H1 (cell line): ENCODE measurements at regions not wholly inside any gene's neighbourhood (a gene's known extent, or its start where the extent isn't known, plus 50 kb on each side); places are given as distances from the start of the nearest gene placed in this dataset.

Source experiments
- CTCF ChIA-PET: fragments of 300-600 bp; sonication (Branson Sonifier 250); formaldehyde crosslinking; loops from one replicate; lab custom pipeline; 2021; ENCODE audit not compliant: partially characterized antibody; lab: Charles Lee
- POLR2A ChIA-PET: fragments of 300-600 bp; sonication (Branson Sonifier 250); formaldehyde crosslinking; loops from one replicate; lab custom pipeline; 2021; ENCODE audit warnings: inconsistent platforms; ENCODE audit not compliant: partially characterized antibody; lab: Charles Lee
- DNase-seq, 2 experiments: peaks; one replicate each; pipeline versions ENCODE4 v3.0.0 to v3.0.0-alpha.2; 2010 to 2022; ENCODE audit warnings: low spot score in 2 of 2, low read depth in 1 of 2, mixed read lengths in 1 of 2
- FAIRE-seq: peaks from 2 replicates; lab custom pipeline; 2011; peaks lifted over from hg19 to GRCh38; lab: Jason Lieb, UNC
- H2AFZ ChIP-seq: 2 replicates; pipeline ENCODE4 v1.8.1; 2012; ENCODE audit warnings: low read length, inconsistent platforms
- H2AK5ac ChIP-seq: 2 replicates; pipeline ENCODE4 v1.6.1; 2013; ENCODE audit warnings: low read depth, low read length
- H2BK120ac ChIP-seq: replicated peaks from 2 replicates; pipeline ENCODE3; 2013; ENCODE audit warnings: low read depth, low read length, inconsistent platforms
- H2BK12ac ChIP-seq: 2 replicates; pipeline ENCODE4 v1.6.1; 2013; ENCODE audit warnings: low read depth, low read length
- H2BK15ac ChIP-seq: 2 replicates; pipeline ENCODE4 v1.6.1; 2013; ENCODE audit warnings: low read length
- H2BK20ac ChIP-seq: 2 replicates; pipeline ENCODE4 v1.6.1; 2013; ENCODE audit warnings: low read length
- H2BK5ac ChIP-seq: 2 replicates; pipeline ENCODE4 v1.6.1; 2013; ENCODE audit warnings: low read depth, low read length
- H3K14ac ChIP-seq: 2 replicates; pipeline ENCODE4 v1.6.1; 2013; ENCODE audit warnings: inconsistent platforms; ENCODE audit not compliant: insufficient read length
- H3K18ac ChIP-seq: 2 replicates; pipeline ENCODE4 v1.6.1; 2013; ENCODE audit warnings: low read length; ENCODE audit errors: extremely low read depth
- H3K23ac ChIP-seq: 2 replicates; pipeline ENCODE4 v1.6.1; 2013; ENCODE audit warnings: inconsistent platforms; ENCODE audit not compliant: insufficient read length
- H3K23me2 ChIP-seq: 2 replicates; pipeline ENCODE4 v1.6.1; 2013; ENCODE audit warnings: low read depth, low read length
- H3K27ac ChIP-seq: 2 replicates; pipeline ENCODE4 v1.6.1; 2011; ENCODE audit warnings: low read depth, low read length, inconsistent platforms
- H3K27me3 ChIP-seq, 4 experiments: replicated peaks in 1 of 4; 1 replicate in 1 of 4; 2 replicates in 3 of 4; pipeline versions ENCODE4 v1.6.1 to v1.8.1; 2011 to 2013; ENCODE audit warnings: low read length in 3 of 4, mild to moderate bottlenecking in 3 of 4, inconsistent platforms in 2 of 4, mixed read lengths in 2 of 4, moderate library complexity in 1 of 4; ENCODE audit not compliant: control insufficient read depth in 3 of 4, insufficient read depth in 3 of 4; ENCODE audit errors: extremely low read depth in 1 of 4
- H3K36me3 ChIP-seq, 4 experiments: 2 replicates each; pipeline versions ENCODE4 v1.6.1 to v1.8.1; 2011 to 2013; ENCODE audit warnings: mild to moderate bottlenecking in 4 of 4, low read length in 3 of 4, moderate library complexity in 2 of 4, control low read depth in 1 of 4, inconsistent platforms in 1 of 4; ENCODE audit not compliant: insufficient read depth in 4 of 4, control insufficient read depth in 2 of 4
- H3K4ac ChIP-seq: replicated peaks from 2 replicates; pipeline ENCODE3; 2013; ENCODE audit warnings: low read length, low read depth, mixed read lengths, inconsistent platforms; ENCODE audit not compliant: insufficient read length
- H3K4me1 ChIP-seq, 4 experiments: replicated peaks in 1 of 4; 1 replicate in 1 of 4; 2 replicates in 3 of 4; pipeline versions ENCODE4 v1.6.1 to v1.8.1; 2011 to 2013; ENCODE audit warnings: low read length in 3 of 4, inconsistent platforms in 2 of 4, mixed read lengths in 1 of 4; ENCODE audit not compliant: insufficient read depth in 4 of 4, control insufficient read depth in 3 of 4
- H3K4me2 ChIP-seq, 2 experiments: 2 replicates each; pipeline versions ENCODE4 v1.6.1 to v1.8.1; 2011 to 2013; ENCODE audit warnings: low read depth in 2 of 2, low read length in 2 of 2, control low read depth in 1 of 2, inconsistent platforms in 1 of 2, mild to moderate bottlenecking in 1 of 2; ENCODE audit not compliant: insufficient read depth in 1 of 2
- H3K4me3 ChIP-seq, 4 experiments: fragments of 200-600, 300-600 bp in 1 of 4; sonication (generic), shearing (Covaris generic), sonication (Bioruptor Twin) in 1 of 4; 2 replicates each; pipeline versions ENCODE4 v1.5.1 to v1.8.1; 2011 to 2016; ENCODE audit warnings: low read length in 4 of 4, low read depth in 3 of 4, control low read depth in 2 of 4, inconsistent platforms in 2 of 4, mild to moderate bottlenecking in 2 of 4, mixed read lengths in 1 of 4, moderate library complexity in 1 of 4; ENCODE audit not compliant: insufficient read depth in 2 of 4; ENCODE audit errors: extremely low read depth in 1 of 4
- H3K56ac ChIP-seq: replicated peaks from 2 replicates; pipeline ENCODE3; 2013; ENCODE audit warnings: low read depth, mild to moderate bottlenecking, mixed read lengths, low read length, inconsistent platforms; ENCODE audit not compliant: insufficient read length
- H3K79me1 ChIP-seq: 2 replicates; pipeline ENCODE4 v1.6.1; 2013; ENCODE audit warnings: low read depth, low read length, control low read depth
- H3K79me2 ChIP-seq, 2 experiments: 2 replicates each; pipeline versions ENCODE4 v1.6.1 to v1.8.1; 2012 to 2013; ENCODE audit warnings: low read length in 2 of 2, mild to moderate bottlenecking in 2 of 2, inconsistent platforms in 1 of 2; ENCODE audit not compliant: insufficient read depth in 2 of 2, control insufficient read depth in 1 of 2
- H3K9ac ChIP-seq, 4 experiments: replicated peaks in 1 of 4; 1 replicate in 1 of 4; 2 replicates in 3 of 4; pipeline versions ENCODE4 v1.6.1 to v1.8.1; 2011 to 2013; ENCODE audit warnings: low read depth in 3 of 4, low read length in 3 of 4, control low read depth in 2 of 4, mild to moderate bottlenecking in 2 of 4, moderate library complexity in 2 of 4, inconsistent platforms in 1 of 4; ENCODE audit errors: extremely low read depth in 1 of 4
- H3K9me3 ChIP-seq, 2 experiments: 2 replicates each; pipeline versions ENCODE4 v1.6.1 to v1.8.1; 2012 to 2013; ENCODE audit warnings: mild to moderate bottlenecking in 2 of 2, moderate library complexity in 2 of 2, control low read depth in 1 of 2, inconsistent platforms in 1 of 2, low read depth in 1 of 2, low read length in 1 of 2, mixed read lengths in 1 of 2; ENCODE audit not compliant: insufficient read depth in 2 of 2
- H4K20me1 ChIP-seq, 2 experiments: replicated peaks in 1 of 2; 2 replicates each; pipeline versions ENCODE3 to v1.8.1; 2011 to 2013; ENCODE audit warnings: inconsistent platforms in 2 of 2, low read length in 2 of 2, mild to moderate bottlenecking in 1 of 2; ENCODE audit not compliant: insufficient read depth in 2 of 2, control insufficient read depth in 1 of 2
- H4K5ac ChIP-seq: 2 replicates; pipeline ENCODE4 v1.6.1; 2013; ENCODE audit warnings: low read length, low read depth, mixed read lengths, inconsistent platforms; ENCODE audit not compliant: insufficient read length
- H4K8ac ChIP-seq: 2 replicates; pipeline ENCODE4 v1.8.0; 2013; ENCODE audit warnings: mild to moderate bottlenecking, moderate library complexity, low read length, inconsistent platforms; ENCODE audit not compliant: insufficient read depth; ENCODE audit errors: extremely low read depth
- H4K91ac ChIP-seq: replicated peaks from 2 replicates; pipeline ENCODE3; 2013; ENCODE audit warnings: low read length, mixed read lengths, inconsistent platforms; ENCODE audit not compliant: insufficient read length
- CREB1 ChIP-seq: IDR thresholded peaks from 2 replicates; pipeline ENCODE4 v1.6.1; 2012; ENCODE audit warnings: inconsistent platforms
- CTBP2 ChIP-seq: IDR thresholded peaks from 2 replicates; pipeline ENCODE4 v1.7.0; 2011; ENCODE audit warnings: borderline replicate concordance, mild to moderate bottlenecking, moderate library complexity, mixed read lengths, low read length; ENCODE audit not compliant: insufficient read depth, insufficient read length
- E2F6 ChIP-seq: IDR thresholded peaks from 2 replicates; pipeline ENCODE4 v1.6.1; 2012; ENCODE audit warnings: inconsistent platforms
- KDM5A ChIP-seq: fragments of 200-600 bp; IDR thresholded peaks from 2 replicates; pipeline ENCODE4 v1.7.1; 2012; ENCODE audit warnings: mild to moderate bottlenecking, low read length, inconsistent platforms, mixed read lengths
- NRF1 ChIP-seq: IDR thresholded peaks from 2 replicates; pipeline ENCODE4 v1.6.1; 2011; ENCODE audit warnings: mild to moderate bottlenecking, low read depth, low read length, improper control_type of control experiment
- POLR2A ChIP-seq, 2 experiments: IDR thresholded peaks; 1 replicate in 1 of 2; 2 replicates in 1 of 2; pipeline ENCODE4 v1.6.1; 2011; ENCODE audit warnings: low read depth in 2 of 2, low read length in 2 of 2, mild to moderate bottlenecking in 2 of 2; ENCODE audit errors: control extremely low read depth in 1 of 2
- POU5F1 ChIP-seq: IDR thresholded peaks from 2 replicates; pipeline ENCODE4 v1.6.1; 2011; ENCODE audit warnings: low read depth, mild to moderate bottlenecking, low read length, moderate library complexity
- RNF2 ChIP-seq: fragments of 200-900, 300-1000 bp; sonication (generic); IDR thresholded peaks from 2 replicates; pipeline ENCODE4 v1.7.1; 2016; ENCODE audit warnings: borderline replicate concordance, low read depth, mild to moderate bottlenecking, antibody characterized with exemption, low read length; ENCODE audit not compliant: poor library complexity, severe bottlenecking; ENCODE audit errors: missing control alignments
- SIX5 ChIP-seq: IDR thresholded peaks from 2 replicates; pipeline ENCODE4 v1.6.1; 2011; ENCODE audit warnings: mild to moderate bottlenecking, low read depth, low read length
- SRF ChIP-seq: IDR thresholded peaks from 2 replicates; pipeline ENCODE4 v1.6.1; 2011; ENCODE audit warnings: mild to moderate bottlenecking, low read depth, low read length, moderate library complexity
- TAF7 ChIP-seq: optimal IDR thresholded peaks from 2 replicates; pipeline ENCODE3; 2011; ENCODE audit warnings: low read depth, mild to moderate bottlenecking, inconsistent platforms, low read length, moderate library complexity, borderline replicate concordance
- TBP ChIP-seq: IDR thresholded peaks from 2 replicates; pipeline ENCODE4 v1.6.1; 2011; ENCODE audit warnings: low read depth, low read length, improper control_type of control experiment
- TCF12 ChIP-seq: IDR thresholded peaks from 2 replicates; pipeline ENCODE4 v1.6.1; 2011; ENCODE audit warnings: low read depth, mild to moderate bottlenecking, low read length
- ZNF274 ChIP-seq: IDR thresholded peaks from 2 replicates; pipeline ENCODE4 v1.7.0; 2012; ENCODE audit warnings: low read length, borderline replicate concordance; ENCODE audit errors: extremely low read depth
- WGBS, 2 experiments: shearing (Covaris generic) in 1 of 2; methylation state at CpG; one replicate each; pipeline versions ENCODE4 v1.1.6 to v1.1.7; 2013 to 2015; ENCODE audit warnings: low lambda C conversion rate in 2 of 2, mixed read lengths in 2 of 2, inconsistent platforms in 1 of 2, low coverage in 1 of 2, missing lambda C conversion rate in 1 of 2; ENCODE audit not compliant: insufficient replicate concordance in 2 of 2, insufficient coverage in 1 of 2, insufficient read length in 1 of 2; ENCODE audit errors: extremely low coverage in 1 of 2, missing lambda C conversion rate in 1 of 2; 5-methylcytosine and 5-hydroxymethylcytosine counted together

- FAIRE-seq = no peak
- Histone ChIP-seq H2BK20ac (no peak overlapping the region), H4K8ac (no peak overlapping the region), H3K4ac (no peak overlapping the region), H3K18ac (no peak overlapping the region), H4K91ac (no peak overlapping the region), H3K4me1 (peaks cover 3 to 6% (median 6%) of the 10 kb centered on the region in 4 experiments; a peak in 6 of 7 replicates), H2AK5ac (no peak overlapping the region), H2BK15ac (no peak overlapping the region), H2BK120ac (no peak overlapping the region), H3K9ac (no peak overlapping the region), H3K79me2 (no peaks in the 10 kb centered on the region), H3K14ac (no peak overlapping the region), H3K79me1 (no peaks in the 10 kb centered on the region), H3K4me2 (no peak overlapping the region), H3K27ac (no peak overlapping the region), H3K27me3 (no peaks in the 10 kb centered on the region), H3K36me3 (no peaks in the 10 kb centered on the region), H2BK5ac (no peak overlapping the region), H3K23ac (no peak overlapping the region), H3K9me3 (no peaks in the 10 kb centered on the region), H3K4me3 (no peak overlapping the region), H4K20me1 (no peaks in the 10 kb centered on the region), H4K5ac (no peak overlapping the region), H2BK12ac (no peak overlapping the region), H3K56ac (no peak overlapping the region), H3K23me2 (no peaks in the 10 kb centered on the region), H2AFZ (no peak overlapping the region)
- TF ChIP-seq POU5F1 = no peak
- TF ChIP-seq TBP = no peak
- TF ChIP-seq POLR2A (IDR thresholded peaks at IDR 0.05; ENCODE audit: control extremely low read depth in 1 of 2, low read depth in 2 of 2, low read length in 2 of 2) = no peak
- no peak for TF ChIP-seq TCF12
- TF ChIP-seq SIX5 = no peak
- no peak for TF ChIP-seq ZNF274
- TF ChIP-seq SRF = no peak
- TF ChIP-seq TAF7 = no peak
- no peak for TF ChIP-seq CREB1
- TF ChIP-seq E2F6 = no peak
- no peak for TF ChIP-seq CTBP2
- TF ChIP-seq NRF1 = no peak
- no peak for TF ChIP-seq RNF2
- TF ChIP-seq KDM5A = no peak
- whole genome bisulfite sequencing, 2 experiments = 100% methylated on average over 1 of the region's 1 CpG; no CpG with 5 or more reads in 1 of the 2 experiments
- ChIA-PET CTCF (no interaction called here), POLR2A (no interaction called here)
- no peak for DNase-seq
Observed at GRCh38 chr18:44039826-44040225, 640.9 kb upstream of the SETBP1 start.
